IMR-90 (cell line): ENCODE measurements at regions not wholly inside any gene's neighbourhood (a gene's known extent, or its start where the extent isn't known, plus 50 kb on each side); places are given as distances from the start of the nearest gene placed in this dataset.

Experiments used
- ATAC-seq: fragments of 200-7000 bp; cut with Tn5 transposase; 2 replicates; pipeline ENCODE4 v1.9.1; 2020; ENCODE audit warnings: low read depth, mild to moderate bottlenecking, moderate library complexity
- BruUV-seq: library from RNA; stranded (reverse); fragments of 400-500 nt; replicated peaks from 2 replicates; lab custom pipeline; 2021; lab: Mats Ljungman, UMichigan
- CTCF ChIA-PET: fragments of 300-600 bp; formaldehyde crosslinking; extraction: SDS; loops from one replicate; lab custom pipeline; 2021; ENCODE audit warnings: antibody characterized with exemption; lab: Yijun Ruan, JAX
- POLR2A ChIA-PET: fragments of 300-600 bp; sonication (Branson Sonifier 250); formaldehyde crosslinking; loops from one replicate; lab custom pipeline; 2022; ENCODE audit warnings: antibody characterized with exemption; ENCODE audit not compliant: unreplicated experiment; lab: Charles Lee
- DNase-seq: peaks from one replicate; pipeline ENCODE4 v3.0.0; 2013
- H2AFZ ChIP-seq: replicated peaks from 2 replicates; pipeline ENCODE3; 2013; ENCODE audit warnings: low read length, mild to moderate bottlenecking; ENCODE audit not compliant: poor library complexity
- H2AK5ac ChIP-seq: 2 replicates; pipeline ENCODE4 v1.6.1; 2013; ENCODE audit warnings: low read depth, low read length, inconsistent platforms
- H2AK9ac ChIP-seq: replicated peaks from 2 replicates; pipeline ENCODE3; 2013; ENCODE audit warnings: mild to moderate bottlenecking, low read depth, low read length, moderate library complexity; ENCODE audit not compliant: poor library complexity
- H2BK120ac ChIP-seq: 2 replicates; pipeline ENCODE4 v1.6.1; 2013; ENCODE audit warnings: low read depth, low read length, inconsistent platforms
- H2BK15ac ChIP-seq: 3 replicates; pipeline ENCODE4 v1.6.1; 2013; ENCODE audit warnings: low read depth, low read length, inconsistent platforms
- H2BK20ac ChIP-seq: 2 replicates; pipeline ENCODE4 v1.6.1; 2013; ENCODE audit warnings: low read depth, mild to moderate bottlenecking, inconsistent platforms, low read length, moderate library complexity
- H2BK5ac ChIP-seq: 2 replicates; pipeline ENCODE4 v1.6.1; 2013; ENCODE audit warnings: mild to moderate bottlenecking, low read depth, low read length, inconsistent platforms; ENCODE audit not compliant: poor library complexity, severe bottlenecking
- H3K14ac ChIP-seq: replicated peaks from 2 replicates; pipeline ENCODE4 v1.6.1; 2013; ENCODE audit warnings: low read depth, low read length, inconsistent platforms
- H3K18ac ChIP-seq: 2 replicates; pipeline ENCODE4 v1.6.1; 2013; ENCODE audit warnings: low read depth, low read length, control low read depth
- H3K23ac ChIP-seq: 2 replicates; pipeline ENCODE4 v1.6.1; 2013; ENCODE audit warnings: low read depth, low read length, inconsistent platforms
- H3K27ac ChIP-seq: 2 replicates; pipeline ENCODE4 v1.5.1; 2013; ENCODE audit warnings: mild to moderate bottlenecking, control low read depth, low read length; ENCODE audit not compliant: insufficient read depth
- H3K27me3 ChIP-seq: 2 replicates; pipeline ENCODE4 v1.6.1; 2013; ENCODE audit warnings: low read length; ENCODE audit not compliant: control insufficient read depth, insufficient read depth
- H3K36me3 ChIP-seq: 2 replicates; pipeline ENCODE4 v1.6.1; 2013; ENCODE audit warnings: low read length, mixed read lengths; ENCODE audit not compliant: control insufficient read depth, insufficient read depth
- H3K4ac ChIP-seq: 2 replicates; pipeline ENCODE4 v1.6.1; 2013; ENCODE audit warnings: low read depth, low read length, inconsistent platforms
- H3K4me1 ChIP-seq: 2 replicates; pipeline ENCODE4 v1.6.1; 2013; ENCODE audit warnings: low read length, mixed read lengths; ENCODE audit not compliant: control insufficient read depth, insufficient read depth
- H3K4me2 ChIP-seq: 2 replicates; pipeline ENCODE4 v1.6.1; 2013; ENCODE audit warnings: low read depth, mild to moderate bottlenecking, control low read depth, low read length, moderate library complexity
- H3K4me3 ChIP-seq: 2 replicates; pipeline ENCODE4 v1.5.1; 2013; ENCODE audit warnings: low read depth, mild to moderate bottlenecking, control low read depth, low read length, moderate library complexity; ENCODE audit not compliant: insufficient read depth
- H3K56ac ChIP-seq: 2 replicates; pipeline ENCODE4 v1.6.1; 2013; ENCODE audit warnings: low read length, inconsistent platforms; ENCODE audit not compliant: insufficient read depth; ENCODE audit errors: extremely low read depth
- H3K79me1 ChIP-seq, 2 experiments: 2 replicates each; pipeline ENCODE4 v1.6.1; 2013; ENCODE audit warnings: low read length in 2 of 2, inconsistent platforms in 1 of 2, low read depth in 1 of 2
- H3K9ac ChIP-seq: 2 replicates; pipeline ENCODE4 v1.6.1; 2013; ENCODE audit warnings: low read depth, low read length, control low read depth
- H3K9me1 ChIP-seq: 2 replicates; pipeline ENCODE4 v1.6.1; 2013; ENCODE audit warnings: low read length, inconsistent platforms; ENCODE audit not compliant: insufficient read depth
- H3K9me3 ChIP-seq: 2 replicates; pipeline ENCODE4 v1.6.1; 2013; ENCODE audit warnings: low read length; ENCODE audit not compliant: control insufficient read depth, insufficient read depth
- H4K20me1 ChIP-seq: 2 replicates; pipeline ENCODE4 v1.6.1; 2013; ENCODE audit warnings: low read length, inconsistent platforms; ENCODE audit not compliant: insufficient read depth
- H4K5ac ChIP-seq: 2 replicates; pipeline ENCODE4 v1.6.1; 2013; ENCODE audit warnings: mild to moderate bottlenecking, low read depth, low read length, control low read depth
- H4K8ac ChIP-seq, 2 experiments: 2 replicates each; pipeline ENCODE4 v1.6.1; 2013; ENCODE audit warnings: low read depth in 2 of 2, low read length in 2 of 2, control low read depth in 1 of 2, inconsistent platforms in 1 of 2
- H4K91ac ChIP-seq: 2 replicates; pipeline ENCODE4 v1.6.1; 2013; ENCODE audit warnings: low read depth, low read length, inconsistent platforms; ENCODE audit not compliant: insufficient read depth
- CEBPB ChIP-seq: IDR thresholded peaks from 2 replicates; pipeline ENCODE4 v1.6.1; 2012; ENCODE audit warnings: low read depth, low read length, improper control_type of control experiment
- CTCF ChIP-seq: conservative IDR thresholded peaks from 2 replicates; pipeline ENCODE4 v1.5.1; 2012; ENCODE audit warnings: mild to moderate bottlenecking, low read depth, low read length, improper control_type of control experiment
- ELK1 ChIP-seq: fragments of 150-350 bp; IDR thresholded peaks from 2 replicates; pipeline ENCODE4 v1.6.1; 2016; ENCODE audit warnings: low read depth, mild to moderate bottlenecking, low read length, moderate library complexity, borderline replicate concordance
- FOS ChIP-seq: fragments of 150-350 bp; IDR thresholded peaks from 2 replicates; pipeline ENCODE4 v1.6.1; 2016; ENCODE audit warnings: low read depth, low read length
- MAZ ChIP-seq: IDR thresholded peaks from 2 replicates; pipeline ENCODE4 v1.6.1; 2012; ENCODE audit warnings: low read depth, mild to moderate bottlenecking, low read length, improper control_type of control experiment, moderate library complexity, borderline replicate concordance
- NFE2L2 ChIP-seq: fragments of 150-350 bp; IDR thresholded peaks from 2 replicates; pipeline ENCODE4 v1.6.1; 2016; ENCODE audit warnings: low read depth, mild to moderate bottlenecking, low read length
- POLR2A ChIP-seq: IDR thresholded peaks from 2 replicates; pipeline ENCODE4 v1.6.1; 2012; ENCODE audit warnings: mild to moderate bottlenecking, low read depth, low read length
- RAD21 ChIP-seq: IDR thresholded peaks from 2 replicates; pipeline ENCODE4 v1.6.1; 2012; ENCODE audit warnings: low read length, improper control_type of control experiment
- RCOR1 ChIP-seq: IDR thresholded peaks from 2 replicates; pipeline ENCODE4 v1.6.1; 2012; ENCODE audit warnings: mild to moderate bottlenecking, low read length, improper control_type of control experiment; ENCODE audit not compliant: insufficient replicate concordance
- RFX5 ChIP-seq: IDR thresholded peaks from 2 replicates; pipeline ENCODE4 v1.8.0; 2012; ENCODE audit warnings: low read depth, mild to moderate bottlenecking, low read length, moderate library complexity
- SMC3 ChIP-seq: fragments of 150-350 bp; IDR thresholded peaks from 2 replicates; pipeline ENCODE4 v1.6.1; 2016; ENCODE audit warnings: low read depth, mild to moderate bottlenecking, antibody characterized with exemption, low read length, moderate library complexity
- WGBS, 2 experiments: methylation state at CpG; one replicate each; pipeline versions ENCODE4 v1.1.5 to v1.1.7; 2013; ENCODE audit warnings: missing lambda C conversion rate in 2 of 2; ENCODE audit not compliant: insufficient read length in 1 of 2; ENCODE audit errors: extremely low coverage in 2 of 2; 5-methylcytosine and 5-hydroxymethylcytosine counted together
- dilution Hi-C: fragments of 300-500 bp; cut with HindIII; formaldehyde crosslinking; loops from one replicate; pipeline ENCODE4 v1.14.3; 2018; ENCODE audit warnings: low sequenced_read_pairs; ENCODE audit not compliant: unreplicated experiment
- in situ Hi-C: fragments of 300-500 bp; cut with MboI; formaldehyde crosslinking; loops from 3 replicates; pipeline ENCODE4 v1.14.3; 2019; ENCODE audit warnings: low sequenced_read_pairs, inconsistent platforms, mixed read lengths
- intact Hi-C: fragments of 100-400 bp; cut with micrococcal nuclease; formaldehyde crosslinking; loops from 2 replicates; pipeline ENCODE4 v1.10.0; 2022

- Histone ChIP-seq H4K5ac (peak overlapping the region; percentile 88), H2AK9ac (no peak overlapping the region), H3K4me3 (no peak overlapping the region), H3K56ac (peak overlapping the region; percentile 19), H2BK5ac (peak overlapping the region; percentile 81), H4K8ac (peak overlapping the region; percentile 17 to 55; a peak in 3 of 4 replicates), H3K27ac (peak overlapping the region; percentile 56; the same call in 1 of the 2 replicates), H3K9ac (0 out of 2 replicates have a peak overlapping the region, but pooled peaks have one; percentile 22), H3K9me3 (no peaks in the 10 kb centered on the region), H3K79me1 (no peaks in the 10 kb centered on the region), H4K91ac (peak overlapping the region; percentile 72), H2BK15ac (peak overlapping the region; percentile 87), H3K4me1 (peaks cover 6% of the 10 kb centered on the region), H2AFZ (no peak overlapping the region), H3K18ac (peak overlapping the region; percentile 85), H2BK120ac (peak overlapping the region; percentile 84), H3K36me3 (no peaks in the 10 kb centered on the region), H3K4me2 (no peak overlapping the region), H3K23ac (peak overlapping the region; percentile 49), H2BK20ac (peak overlapping the region; percentile 76), H2AK5ac (peak overlapping the region; percentile 59), H3K14ac (peak overlapping the region; percentile 43), H3K4ac (peak overlapping the region; percentile 61), H3K27me3 (no peaks in the 10 kb centered on the region), H3K9me1 (no peaks in the 10 kb centered on the region; the same call in 1 of the 2 replicates), H4K20me1 (no peaks in the 10 kb centered on the region)
- ChIA-PET CTCF (no interaction called here), POLR2A (no interaction called here)
- intact Hi-C loops = no loop called here
- no CpG with 5 or more reads among the region's 3 CpGs for WGBS, 2 experiments
- dilution Hi-C loops = no loop called here
- DNase-seq = peak; percentile 86
- no TSS peak for BruUV-seq
- in situ Hi-C loops = no loop called here
- ATAC-seq = peak; percentile 48
- no peak for TF ChIP-seq CEBPB
- TF ChIP-seq SMC3 = no peak
- no peak for TF ChIP-seq NFE2L2
- TF ChIP-seq FOS = no peak
- TF ChIP-seq RAD21 = no peak
- TF ChIP-seq POLR2A = no peak
- no peak for TF ChIP-seq RCOR1
- no peak for TF ChIP-seq ELK1
- no peak for TF ChIP-seq MAZ
- TF ChIP-seq CTCF = no peak
- TF ChIP-seq RFX5 = no peak
Measured at GRCh38 chr6:140070846-140071473, 696.5 kb upstream of the CITED2 start.
